Hematopoietic multipotent progenitor cell treated with erythropoietin and hydrocortisone succinate and interleukin-3 and kit ligand, for 17 days (in vitro differentiated cells): ENCODE measurements at regions not wholly inside any gene's neighbourhood (a gene's known extent, or its start where the extent isn't known, plus 50 kb on each side); places are given as distances from the start of the nearest gene placed in this dataset.

ENCODE experiments used
- DNase-seq: peaks from one replicate; pipeline ENCODE4 v3.0.0-alpha.2; 2015; ENCODE audit warnings: low spot score

DNA sequence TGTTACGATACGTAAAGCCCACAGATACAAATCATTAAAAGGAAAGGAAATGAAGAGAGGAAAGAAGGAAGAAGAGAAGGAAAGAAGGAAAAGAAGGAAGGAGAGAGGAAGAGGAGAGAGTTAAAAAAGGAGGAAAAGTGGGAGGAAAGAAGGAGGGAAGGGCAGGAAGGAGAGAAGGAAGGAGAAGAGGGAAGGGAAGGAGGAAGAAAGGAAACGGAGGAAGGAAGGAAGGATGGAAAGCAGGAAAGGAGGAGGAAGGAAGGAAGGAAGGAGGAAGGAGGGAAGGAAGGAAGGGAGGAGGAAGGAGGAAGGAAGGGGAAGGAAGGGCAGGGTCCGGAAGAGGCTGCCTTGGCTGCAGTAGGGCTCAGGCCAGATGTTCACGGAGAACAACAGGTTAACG is 95.2 kb downstream of the ENGASE start:
- DNase-seq, result no peak

DNA sequence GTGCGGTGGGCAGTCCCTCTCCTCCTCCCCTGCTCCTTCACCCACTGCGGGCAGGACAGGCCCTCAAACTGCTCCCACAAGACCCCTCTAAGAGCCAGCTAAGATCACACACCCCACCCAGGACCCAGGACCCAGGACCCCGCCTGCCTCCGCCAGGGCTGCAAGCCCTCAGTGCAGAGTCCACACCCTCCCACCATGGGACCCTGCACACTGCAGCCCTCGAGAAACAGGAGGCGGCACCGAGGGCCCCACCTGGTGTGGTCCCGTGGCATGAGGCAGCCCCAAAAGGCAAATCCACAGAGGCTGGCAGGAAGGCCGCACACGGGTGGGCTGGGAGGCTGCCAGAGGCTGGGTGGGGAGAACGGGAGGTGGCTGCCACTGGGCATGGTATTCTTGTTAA is 94.7 kb downstream of the ENGASE start:
- no peak for DNase-seq

DNA sequence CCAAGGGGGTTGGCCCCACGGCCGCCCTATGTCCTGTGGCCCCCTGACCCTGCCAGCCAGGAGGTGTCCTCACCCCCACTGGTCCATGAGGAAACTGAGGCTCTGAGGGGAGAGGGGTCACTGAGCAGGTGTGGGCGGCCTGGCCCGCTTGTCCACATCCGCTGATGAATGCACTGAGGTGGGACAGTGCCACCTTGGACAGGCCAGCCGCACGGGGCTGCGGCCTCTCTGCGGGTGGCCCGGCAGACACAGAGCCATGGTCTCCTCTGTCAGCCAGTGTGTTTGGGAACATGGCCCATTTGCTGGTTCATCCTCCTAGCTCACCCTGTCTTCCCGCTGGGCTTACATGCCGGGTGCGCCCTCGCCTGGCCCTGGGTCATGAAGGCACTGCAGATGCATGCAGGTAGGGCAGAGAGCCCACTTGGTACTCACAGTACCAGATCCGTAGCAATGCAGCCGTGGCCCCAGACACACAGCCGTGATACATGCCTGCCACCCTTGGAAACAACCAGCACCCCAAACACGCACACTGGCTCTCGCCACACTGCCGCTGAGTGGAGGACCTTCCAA is 93.9 kb downstream of the ENGASE start:
- DNase-seq, result no peak

DNA sequence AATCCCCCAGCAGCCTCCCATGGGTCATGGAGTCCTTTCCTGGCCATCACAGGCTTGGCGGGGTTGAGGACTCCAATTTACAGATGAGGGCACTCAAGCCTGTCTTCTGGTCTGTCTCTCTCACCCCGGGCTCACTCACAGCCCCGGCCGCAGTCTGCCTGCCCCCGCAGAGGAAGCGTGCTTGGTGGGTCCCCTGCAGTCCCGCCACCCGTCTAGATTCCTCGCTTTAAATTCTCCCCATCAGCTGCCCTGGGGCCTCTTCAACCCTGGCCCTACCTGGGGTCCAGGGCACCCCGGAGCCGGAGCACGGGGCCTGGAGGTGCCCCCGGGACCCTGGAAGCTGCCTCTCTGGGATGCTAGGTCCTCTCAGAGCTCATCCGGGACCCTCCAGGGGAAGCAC is 92.9 kb downstream of the ENGASE start:
- DNase-seq, result no peak

DNA sequence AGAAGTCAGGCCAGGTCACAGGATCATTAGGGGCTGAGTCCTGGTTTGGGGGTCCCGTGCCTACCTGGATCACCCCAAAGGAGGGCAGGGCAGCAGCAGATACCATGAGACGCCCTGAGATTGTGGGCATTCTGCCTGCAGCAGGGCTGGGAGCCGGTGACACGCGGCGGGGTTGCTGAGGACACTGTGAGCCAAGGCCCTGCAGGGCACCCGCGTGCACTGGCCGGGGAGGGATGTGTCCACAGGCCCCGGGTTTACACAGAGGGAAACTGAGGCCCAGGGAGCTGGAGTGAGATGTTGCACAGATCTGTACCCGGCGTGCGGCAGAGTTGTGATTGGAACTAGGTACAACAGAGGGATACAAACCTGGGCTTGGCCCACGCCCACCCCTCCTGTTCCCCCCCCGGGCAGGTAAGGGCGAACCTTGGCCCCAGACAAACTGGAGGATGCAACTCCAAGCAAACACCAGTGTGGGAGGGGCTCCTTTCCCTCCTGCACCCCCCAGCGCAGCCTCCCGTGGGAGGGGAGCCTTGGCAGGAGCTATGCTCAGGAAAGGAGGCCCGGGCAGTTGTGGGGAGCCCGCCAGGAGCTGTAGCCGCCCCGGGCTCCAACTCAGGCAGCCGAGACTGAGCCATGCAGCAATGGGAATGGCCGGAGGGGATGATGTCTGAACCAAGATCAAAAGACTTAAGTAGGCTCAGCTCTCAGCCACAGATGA is 91.3 kb downstream of the ENGASE start:
- no peak for DNase-seq

DNA sequence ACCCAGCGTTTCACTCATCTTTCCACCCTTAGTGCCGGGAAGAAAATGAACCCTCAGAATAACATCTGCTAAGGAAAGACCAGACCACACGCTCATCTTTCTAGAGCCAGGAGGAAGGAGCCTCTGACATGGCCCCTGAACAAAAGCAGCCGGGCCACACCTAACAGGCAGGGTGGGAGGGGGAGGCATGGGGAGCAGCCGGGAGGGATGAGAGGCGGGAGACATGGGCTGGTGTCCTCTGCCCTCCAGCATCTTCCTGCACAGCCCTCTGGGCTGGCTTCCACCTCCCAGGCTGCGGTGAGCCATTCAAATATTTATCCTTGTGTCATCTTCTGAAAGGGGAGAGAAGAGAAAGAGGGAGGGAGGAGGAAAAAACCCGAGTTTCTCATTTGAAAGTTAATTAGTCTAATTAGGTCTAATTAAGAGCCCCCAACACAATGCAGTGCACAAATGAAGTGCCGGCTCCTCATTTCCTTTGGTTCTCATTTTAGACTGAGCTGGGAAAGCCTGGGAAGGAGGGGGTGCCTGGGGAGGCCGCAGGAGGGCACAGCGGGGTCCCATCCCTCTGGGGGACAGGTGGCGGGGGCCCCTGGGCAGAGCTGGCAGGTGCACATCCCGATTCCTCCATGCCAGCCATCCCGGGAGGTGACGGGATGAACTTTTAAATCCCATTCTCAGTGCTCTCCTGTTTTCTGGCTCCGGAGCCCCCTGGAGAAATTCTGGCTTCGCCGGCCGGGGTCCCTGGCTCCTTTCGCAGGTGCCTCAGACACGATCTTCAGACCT is 90.5 kb downstream of the ENGASE start:
- DNase-seq, result no peak

DNA sequence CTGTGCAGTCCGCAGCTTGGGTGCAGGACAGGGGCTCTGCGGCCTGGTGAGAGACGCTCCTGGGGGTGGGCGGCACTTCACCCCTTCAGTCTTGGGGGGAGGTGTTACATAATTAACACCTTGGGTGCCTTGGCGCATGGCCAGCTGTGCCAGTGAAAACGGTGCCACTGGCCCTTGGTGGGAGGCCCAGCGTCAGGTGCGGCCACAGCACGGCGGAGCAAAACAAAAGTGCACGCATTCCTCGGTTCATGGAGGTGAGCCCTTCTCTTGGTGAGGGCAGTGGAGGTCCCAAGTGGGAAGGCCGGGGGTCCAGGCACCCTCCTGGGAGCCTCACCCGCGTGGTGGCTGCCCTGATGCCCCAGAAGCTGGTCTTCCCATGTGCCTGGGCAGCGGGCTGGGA is 89.8 kb downstream of the ENGASE start:
- DNase-seq, result no peak

DNA sequence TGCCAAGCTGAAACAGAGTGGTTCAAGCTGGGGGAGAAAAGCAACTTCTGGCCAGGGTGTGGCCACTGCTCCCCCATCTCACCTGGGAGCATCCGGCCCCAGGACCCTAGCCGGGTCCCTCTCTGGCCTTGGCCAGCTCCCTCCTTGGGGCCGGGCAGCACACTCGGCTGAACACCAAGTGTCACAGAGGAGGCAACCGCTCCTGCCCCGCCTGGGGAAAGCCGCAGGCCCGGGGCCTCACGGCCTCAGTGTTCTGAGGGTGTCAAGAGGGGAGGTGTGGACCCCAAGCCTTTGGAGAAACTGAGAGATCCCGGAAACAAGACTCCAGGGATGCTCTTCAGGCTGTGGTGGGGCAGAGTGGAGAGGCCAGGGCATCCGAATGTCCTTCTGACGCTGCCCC is 88.4 kb downstream of the ENGASE start:
- no peak for DNase-seq

DNA sequence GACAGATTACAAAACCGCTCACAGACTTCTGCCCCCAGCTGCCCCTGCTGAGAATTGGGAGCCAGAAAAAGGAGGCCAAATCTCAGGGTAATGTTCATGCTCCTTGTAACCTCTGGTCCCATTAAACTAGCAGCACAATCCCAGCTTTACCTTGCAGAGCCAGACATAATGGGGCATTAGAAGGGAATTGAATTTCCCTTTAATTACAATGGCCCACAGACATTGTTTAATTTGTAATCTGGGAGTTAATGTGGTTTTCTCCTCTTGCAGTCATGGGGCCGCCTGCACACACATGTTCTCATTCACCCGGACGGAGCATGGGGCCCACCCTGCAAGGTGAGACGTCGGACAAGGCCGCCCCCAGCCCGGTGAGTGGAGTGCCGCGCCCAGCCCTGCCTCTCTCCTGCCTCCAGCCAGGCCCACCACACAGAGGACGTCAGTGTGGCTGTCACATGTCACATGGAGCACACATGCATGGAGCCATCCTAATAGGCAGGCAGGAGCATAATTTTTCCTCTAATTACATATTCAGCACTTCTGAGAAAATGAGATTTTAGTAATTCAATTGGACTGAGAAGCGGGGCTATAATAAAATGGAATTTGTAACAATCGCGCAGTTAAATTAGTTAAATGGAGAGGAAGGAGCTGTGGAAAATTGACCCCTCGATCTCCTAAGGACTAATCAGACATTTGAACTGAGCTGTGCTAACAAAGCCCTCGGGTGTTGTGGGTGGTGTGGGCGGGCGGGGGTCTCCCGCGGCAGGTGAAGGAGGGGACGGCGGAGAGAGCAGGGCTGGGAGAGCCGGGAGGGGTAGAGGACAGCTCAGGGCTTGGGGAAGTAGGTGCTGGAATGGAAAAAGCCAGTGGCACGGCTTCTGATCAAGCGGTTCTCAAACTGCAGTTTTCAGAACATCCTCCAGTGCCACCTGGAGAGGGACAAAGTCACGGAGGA is 87.7 kb downstream of the ENGASE start:
- no peak for DNase-seq

DNA sequence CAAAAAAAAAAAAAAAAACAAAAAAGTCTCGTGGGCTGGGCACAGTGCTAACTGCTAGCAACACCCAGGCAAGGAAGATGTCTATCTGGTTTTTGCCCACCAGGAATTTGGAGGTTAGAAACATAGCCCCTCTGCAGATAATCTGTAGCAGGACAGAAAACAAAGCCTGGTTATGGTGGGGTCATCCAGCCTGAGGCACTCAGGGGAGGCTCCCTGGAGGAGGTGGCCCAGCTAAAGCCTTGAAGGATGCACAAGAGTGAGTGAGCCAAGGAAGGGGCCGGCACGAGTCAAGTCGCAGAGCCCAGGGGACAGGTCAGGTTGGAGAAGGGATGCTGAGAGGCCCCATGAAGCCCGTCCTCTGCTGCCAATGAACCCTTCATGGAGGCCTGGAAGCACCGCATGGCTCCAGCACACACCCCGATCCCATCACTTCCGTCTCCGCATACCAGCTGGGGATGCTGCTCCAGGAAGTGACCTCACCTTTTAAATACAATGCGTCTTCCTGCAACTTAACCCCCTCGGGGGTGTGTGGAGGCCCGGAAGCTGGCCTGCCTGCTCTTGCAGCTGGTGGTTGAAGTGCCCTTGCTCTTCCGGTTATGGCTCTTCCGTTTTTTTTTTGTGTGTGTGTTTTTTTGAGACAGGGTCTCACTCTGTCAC is 86.5 kb downstream of the ENGASE start:
- no peak for DNase-seq

DNA sequence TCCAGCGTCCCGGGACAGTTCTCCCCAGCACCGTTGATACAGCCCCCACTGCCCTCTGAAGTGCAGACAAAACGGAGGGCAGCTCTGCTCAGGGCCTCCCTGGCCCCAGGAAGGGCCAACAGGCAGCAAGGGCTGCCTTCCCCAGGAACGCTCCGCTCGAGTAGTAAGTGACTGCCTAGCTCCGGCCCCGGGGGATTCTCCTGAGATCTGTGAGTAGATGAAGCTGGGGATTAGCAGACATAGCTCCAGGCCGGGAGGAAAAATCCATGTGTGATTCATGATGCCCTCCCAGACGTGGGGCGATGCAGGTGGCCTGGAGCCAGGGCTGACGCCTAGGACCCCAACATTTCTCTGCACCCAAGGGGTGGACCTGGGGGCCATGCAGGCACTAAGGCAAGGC is 85.3 kb downstream of the ENGASE start:
- no peak for DNase-seq

DNA sequence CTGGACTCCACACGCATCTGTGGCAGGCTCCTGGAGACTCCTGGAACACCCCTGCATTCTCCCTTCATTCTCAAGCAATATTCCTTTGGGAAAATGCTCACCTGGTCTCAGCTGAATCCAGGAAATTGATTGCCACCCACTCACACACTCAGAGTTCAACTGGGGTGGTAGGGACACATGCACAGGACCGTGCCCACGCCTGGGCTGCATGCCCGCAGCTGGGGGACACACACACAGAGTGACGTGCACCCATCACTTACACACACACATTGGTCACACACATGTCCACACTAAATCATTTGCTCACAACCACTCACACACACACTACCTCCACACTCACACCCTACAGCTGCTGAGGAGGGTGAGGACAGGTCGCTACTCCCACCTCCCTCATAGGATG is 84.8 kb downstream of the ENGASE start:
- no peak for DNase-seq

DNA sequence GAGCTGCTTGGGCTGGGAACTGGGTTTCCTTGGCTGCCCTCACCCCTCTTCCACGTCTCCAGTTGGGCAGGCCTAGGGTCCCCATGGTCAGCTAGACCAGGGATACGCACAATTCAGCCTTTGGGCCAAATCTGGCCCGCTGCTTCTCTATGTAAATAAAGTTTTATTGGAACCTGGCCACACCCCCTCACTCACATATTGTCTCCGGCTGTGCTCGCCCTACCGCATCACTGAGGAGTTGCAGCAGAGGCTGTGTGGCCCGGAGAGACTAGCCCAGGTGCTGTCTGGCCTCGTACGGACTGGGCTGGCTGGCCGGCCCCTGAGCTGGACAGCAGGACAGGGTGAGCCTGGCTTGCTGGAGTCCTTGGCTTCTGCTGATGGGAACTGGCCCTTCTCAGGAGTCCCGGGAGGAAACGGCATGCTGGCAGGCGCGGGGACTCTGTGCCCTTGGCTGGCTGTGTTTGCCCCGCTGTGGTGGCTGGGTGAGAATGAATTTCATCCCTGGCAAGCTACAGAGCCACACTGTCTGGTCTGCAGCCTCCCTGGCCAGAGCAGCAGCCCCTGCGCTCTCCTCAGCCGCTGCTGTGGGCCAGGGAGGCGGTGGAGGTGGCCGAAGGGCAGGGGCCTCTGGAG is 82.0 kb downstream of the ENGASE start:
- DNase-seq, result no peak

DNA sequence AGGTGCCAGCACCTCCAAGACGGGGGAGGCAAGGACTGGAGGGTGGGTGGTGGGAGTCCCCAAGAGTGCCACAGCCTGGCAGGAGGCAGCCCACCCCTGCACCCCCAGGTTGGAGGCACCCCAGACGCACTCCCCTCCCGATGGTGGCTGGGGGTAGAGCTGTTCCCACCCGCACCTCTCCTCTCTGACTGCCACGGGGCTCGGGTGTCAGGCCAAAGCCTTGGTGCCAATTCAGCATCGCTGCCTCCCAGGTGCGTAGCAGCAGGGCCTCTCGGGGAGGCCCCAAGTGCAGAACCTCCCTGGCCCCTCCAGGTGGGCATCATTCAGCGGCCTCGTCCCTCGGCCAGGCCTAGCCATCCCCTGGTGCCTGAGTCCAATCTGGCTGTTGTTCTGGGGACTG is 81.1 kb downstream of the ENGASE start:
- DNase-seq, result no peak

DNA sequence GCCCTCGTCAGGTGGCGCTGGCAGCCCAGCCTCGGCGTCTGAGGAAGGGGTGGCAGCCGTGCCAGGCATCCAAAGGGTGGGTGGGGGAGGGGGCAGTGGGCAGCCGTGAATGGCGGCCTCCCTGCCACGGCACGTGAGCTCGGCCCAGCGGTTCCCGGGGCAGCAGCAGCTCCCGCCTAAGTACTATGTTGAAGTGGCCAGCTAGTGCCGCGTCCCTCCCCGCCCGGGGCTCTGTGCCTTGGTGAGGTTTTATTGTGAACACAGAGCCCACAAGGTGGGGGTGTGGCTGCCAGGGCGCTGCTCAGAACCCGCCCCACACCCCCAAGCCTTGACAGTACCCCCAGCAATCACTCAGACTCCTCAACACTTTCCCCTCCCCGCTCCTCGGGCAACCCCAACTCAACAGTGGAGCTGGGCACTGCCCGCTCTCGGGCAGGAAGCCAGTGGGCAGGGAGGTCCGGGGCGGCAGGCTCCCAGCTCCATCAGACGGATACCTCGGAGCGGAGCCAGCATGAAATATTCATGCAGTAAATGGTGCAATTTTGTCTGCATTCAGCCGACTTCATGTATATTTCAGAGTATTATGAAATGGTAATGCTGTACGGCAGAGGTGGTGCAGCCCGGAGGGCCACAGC is 80.4 kb downstream of the ENGASE start:
- no peak for DNase-seq

DNA sequence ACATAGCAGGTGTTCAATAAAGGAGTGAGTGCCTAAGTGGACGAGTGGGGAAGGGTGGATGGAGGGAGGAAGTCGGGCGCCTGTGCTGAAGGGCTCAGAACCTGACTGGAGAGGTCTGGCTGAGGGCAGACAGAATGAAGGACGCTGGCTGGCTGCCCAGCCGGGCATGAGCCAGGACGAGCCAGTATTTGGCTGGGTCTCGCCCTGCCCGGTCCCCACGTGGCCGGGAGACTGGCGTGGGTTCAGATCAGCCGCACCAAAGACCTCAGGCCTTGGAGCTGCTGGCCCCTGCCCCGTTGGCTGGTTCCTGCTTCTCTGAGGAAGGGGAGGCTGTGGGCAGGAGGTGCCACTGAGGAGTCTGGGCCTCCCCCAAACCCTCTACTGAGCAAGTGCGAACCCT is 79.8 kb downstream of the ENGASE start:
- no peak for DNase-seq

DNA sequence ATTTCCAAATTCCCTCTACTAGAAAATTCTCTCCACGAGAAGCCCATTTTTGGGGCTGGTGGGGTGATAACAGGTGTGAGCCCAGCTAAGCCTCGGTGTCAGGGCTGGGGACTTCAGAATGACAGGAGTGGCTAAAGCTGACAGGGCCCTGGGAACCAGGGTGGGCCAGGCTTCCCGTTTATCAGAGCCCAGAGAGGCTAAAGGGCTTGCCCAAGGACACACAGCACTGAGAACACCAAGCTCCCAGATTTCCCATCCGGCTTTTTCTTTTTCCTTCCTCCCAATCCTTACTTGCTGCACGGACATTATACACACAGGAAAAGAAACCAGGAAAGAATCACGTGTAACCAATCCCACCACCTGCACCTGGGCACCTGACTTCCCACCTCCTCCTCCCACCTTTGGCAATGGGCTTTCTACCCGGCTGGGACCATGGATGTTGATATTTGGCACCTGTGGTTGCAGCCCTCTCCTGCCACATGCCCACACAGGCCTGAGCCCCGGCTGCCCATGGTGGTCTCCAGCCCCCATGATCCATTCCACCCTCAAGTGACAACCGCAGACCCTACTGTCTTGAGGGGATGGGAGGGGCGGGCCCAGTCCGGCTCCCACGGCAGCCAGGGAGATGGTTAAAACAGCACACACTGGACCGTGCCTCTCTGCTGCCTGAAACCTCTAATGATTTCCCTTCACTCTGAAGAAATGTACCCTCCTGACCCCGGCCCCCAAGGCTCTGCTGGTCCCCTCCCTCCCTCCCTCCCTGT is 78.9 kb downstream of the ENGASE start:
- no peak for DNase-seq

DNA sequence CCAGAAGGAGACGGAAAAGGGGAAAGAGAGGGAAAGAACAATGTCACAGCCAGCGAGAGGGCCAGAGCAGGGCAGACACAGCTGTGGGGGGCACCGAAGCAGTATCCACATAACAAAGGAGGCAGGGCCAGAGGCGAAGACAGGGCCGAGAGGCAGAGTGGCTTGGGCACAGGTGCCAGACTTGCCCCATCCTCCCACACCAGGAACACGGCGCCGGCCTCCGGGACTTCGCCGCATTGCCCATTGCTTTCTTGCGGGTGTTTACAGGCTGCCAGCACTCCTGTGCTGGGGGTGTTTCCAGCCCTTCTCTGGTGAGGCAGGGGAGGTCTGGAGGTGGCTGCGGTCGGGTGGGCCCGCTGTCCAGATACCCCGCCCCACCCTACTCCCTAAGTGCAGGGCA is 78.0 kb downstream of the ENGASE start:
- no peak for DNase-seq

DNA sequence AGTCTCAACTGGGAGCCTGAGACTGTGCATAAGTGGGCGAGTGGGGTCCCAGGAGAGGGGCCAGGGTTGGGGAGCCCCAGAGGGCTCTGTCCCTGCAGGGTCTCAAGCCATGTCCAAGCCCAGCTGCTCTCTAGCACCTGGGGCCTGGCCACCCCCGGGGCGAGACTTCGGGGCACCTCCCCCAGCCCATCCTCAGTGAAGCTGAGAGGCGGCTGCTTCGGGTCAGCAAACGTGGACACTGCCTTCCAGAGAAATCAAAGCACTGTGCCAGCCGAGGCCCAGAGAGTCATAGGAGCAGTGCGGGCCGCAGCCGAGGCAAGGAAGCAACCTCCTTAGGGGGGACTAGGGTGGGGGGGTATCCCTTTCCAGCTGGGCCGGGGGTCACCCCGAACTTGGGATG is 77.5 kb downstream of the ENGASE start:
- DNase-seq, result no peak

DNA sequence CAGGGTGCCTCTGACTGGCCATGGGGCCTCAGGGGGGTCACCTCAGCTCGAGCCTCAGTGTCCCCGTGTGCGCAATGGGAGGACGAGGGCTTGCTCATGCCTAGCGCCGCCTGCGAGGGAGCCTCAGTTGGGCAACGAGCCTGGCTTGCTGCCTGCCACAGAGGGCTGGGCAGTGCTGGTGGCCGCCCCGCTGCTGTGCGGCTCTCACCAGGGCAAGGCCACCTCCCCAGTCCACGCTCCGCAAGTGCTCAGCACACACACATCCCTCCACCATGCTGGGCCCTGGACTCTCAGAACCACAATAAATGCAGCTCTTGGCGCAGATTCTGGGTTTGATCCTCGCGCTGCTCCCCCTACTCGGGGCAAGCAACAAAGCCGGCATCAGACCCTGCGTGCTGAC is 76.2 kb downstream of the ENGASE start:
- no peak for DNase-seq
